GM18867 (cell line): ENCODE measurements at regions not wholly inside any gene's neighbourhood (a gene's known extent, or its start where the extent isn't known, plus 50 kb on each side); places are given as distances from the start of the nearest gene placed in this dataset.

Source experiments
- ATAC-seq: cut with Tn5 transposase; IDR thresholded peaks from one replicate; pipeline ENCODE4 v1.9.1; 2021; ENCODE audit warnings: mild to moderate bottlenecking, moderate library complexity; ENCODE audit not compliant: unreplicated experiment

- ATAC-seq = peak; percentile 82
Measured at GRCh38 chr3:152706991-152707713, 127.8 kb upstream of the P2RY1 start.

- no peak for ATAC-seq
Measured at GRCh38 chr3:152709659-152710058, 125.3 kb upstream of the P2RY1 start.

- ATAC-seq = no peak
Measured at GRCh38 chr3:152710549-152710948, 124.4 kb upstream of the P2RY1 start.

- no peak for ATAC-seq
Measured at GRCh38 chr3:152713989-152714388, 120.9 kb upstream of the P2RY1 start.

- ATAC-seq = no peak
Measured at GRCh38 chr3:152714507-152714906, 120.4 kb upstream of the P2RY1 start.

- ATAC-seq = no peak
Measured at GRCh38 chr3:152717252-152717651, 117.7 kb upstream of the P2RY1 start.

GRCh38 chr3:152718810-152719209 is 116.1 kb upstream of the P2RY1 start:
- no peak for ATAC-seq

GRCh38 chr3:152719264-152719663 is 115.7 kb upstream of the P2RY1 start:
- ATAC-seq = no peak

- ATAC-seq = no peak
Measured at GRCh38 chr3:152720951-152721718, 113.8 kb upstream of the P2RY1 start.

GRCh38 chr3:152724270-152724669 is 110.7 kb upstream of the P2RY1 start:
- no peak for ATAC-seq

GRCh38 chr3:152728231-152728980 is 106.5 kb upstream of the P2RY1 start:
- ATAC-seq = no peak

GRCh38 chr3:152729906-152730305 is 105.0 kb upstream of the P2RY1 start:
- ATAC-seq = peak; percentile 68

- ATAC-seq = no peak
Measured at GRCh38 chr3:152731511-152731910, 103.4 kb upstream of the P2RY1 start.

- no peak for ATAC-seq
Measured at GRCh38 chr3:152733584-152734119, 101.3 kb upstream of the P2RY1 start.

- ATAC-seq = peak; percentile 98
Measured at GRCh38 chr3:152737021-152737908, 97.7 kb upstream of the P2RY1 start.

GRCh38 chr3:152738656-152739055 is 96.3 kb upstream of the P2RY1 start:
- peak; percentile 31 for ATAC-seq

- ATAC-seq = peak; percentile 53
Measured at GRCh38 chr3:152742368-152743347, 92.3 kb upstream of the P2RY1 start.

- no peak for ATAC-seq
Measured at GRCh38 chr3:152745646-152746045, 89.3 kb upstream of the P2RY1 start.

GRCh38 chr3:152754303-152754702 is 80.6 kb upstream of the P2RY1 start:
- ATAC-seq = no peak
